Fibroblast of the aortic adventitia (primary cell): ENCODE measurements at regions not wholly inside any gene's neighbourhood (a gene's known extent, or its start where the extent isn't known, plus 50 kb on each side); places are given as distances from the start of the nearest gene placed in this dataset.

ENCODE experiments used
- DNase-seq: peaks from one replicate; pipeline ENCODE4 v3.0.0-alpha.2; 2010; ENCODE audit warnings: low read depth
- H3K4me3 ChIP-seq: 2 replicates; pipeline ENCODE4 v1.5.1; 2011; ENCODE audit warnings: low read depth, mild to moderate bottlenecking, control low read depth, low read length, moderate library complexity
- TF ChIP-seq, protein P1 (sequence below): IDR thresholded peaks from 2 replicates; pipeline ENCODE4 v1.5.1; 2011; ENCODE audit warnings: mild to moderate bottlenecking, low read length, control low read depth, inconsistent platforms; ENCODE audit not compliant: insufficient read depth

DNA sequence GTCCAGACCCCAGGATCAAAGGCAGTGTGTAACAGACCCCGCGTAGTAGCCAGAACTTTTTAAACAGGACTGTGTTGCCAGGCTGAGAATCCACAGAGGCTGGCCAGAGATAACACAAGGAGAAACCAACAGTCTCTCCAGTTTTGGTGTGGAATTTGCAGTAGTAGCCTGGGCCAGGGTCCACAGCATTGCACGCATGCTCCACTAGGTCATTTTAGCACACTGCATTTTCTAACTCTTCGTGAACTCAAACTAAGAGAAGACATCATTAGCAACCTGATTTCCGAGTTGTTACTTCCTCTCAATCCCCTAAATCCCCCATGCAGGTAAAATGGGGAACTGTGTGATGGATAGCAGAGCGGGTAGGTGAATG, 119.6 kb downstream of the BOD1 start:
- TF ChIP-seq, protein P1, sequence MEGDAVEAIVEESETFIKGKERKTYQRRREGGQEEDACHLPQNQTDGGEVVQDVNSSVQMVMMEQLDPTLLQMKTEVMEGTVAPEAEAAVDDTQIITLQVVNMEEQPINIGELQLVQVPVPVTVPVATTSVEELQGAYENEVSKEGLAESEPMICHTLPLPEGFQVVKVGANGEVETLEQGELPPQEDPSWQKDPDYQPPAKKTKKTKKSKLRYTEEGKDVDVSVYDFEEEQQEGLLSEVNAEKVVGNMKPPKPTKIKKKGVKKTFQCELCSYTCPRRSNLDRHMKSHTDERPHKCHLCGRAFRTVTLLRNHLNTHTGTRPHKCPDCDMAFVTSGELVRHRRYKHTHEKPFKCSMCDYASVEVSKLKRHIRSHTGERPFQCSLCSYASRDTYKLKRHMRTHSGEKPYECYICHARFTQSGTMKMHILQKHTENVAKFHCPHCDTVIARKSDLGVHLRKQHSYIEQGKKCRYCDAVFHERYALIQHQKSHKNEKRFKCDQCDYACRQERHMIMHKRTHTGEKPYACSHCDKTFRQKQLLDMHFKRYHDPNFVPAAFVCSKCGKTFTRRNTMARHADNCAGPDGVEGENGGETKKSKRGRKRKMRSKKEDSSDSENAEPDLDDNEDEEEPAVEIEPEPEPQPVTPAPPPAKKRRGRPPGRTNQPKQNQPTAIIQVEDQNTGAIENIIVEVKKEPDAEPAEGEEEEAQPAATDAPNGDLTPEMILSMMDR = no peak
- H3K4me3 ChIP-seq = no peak overlapping the region
- no peak for DNase-seq

DNA sequence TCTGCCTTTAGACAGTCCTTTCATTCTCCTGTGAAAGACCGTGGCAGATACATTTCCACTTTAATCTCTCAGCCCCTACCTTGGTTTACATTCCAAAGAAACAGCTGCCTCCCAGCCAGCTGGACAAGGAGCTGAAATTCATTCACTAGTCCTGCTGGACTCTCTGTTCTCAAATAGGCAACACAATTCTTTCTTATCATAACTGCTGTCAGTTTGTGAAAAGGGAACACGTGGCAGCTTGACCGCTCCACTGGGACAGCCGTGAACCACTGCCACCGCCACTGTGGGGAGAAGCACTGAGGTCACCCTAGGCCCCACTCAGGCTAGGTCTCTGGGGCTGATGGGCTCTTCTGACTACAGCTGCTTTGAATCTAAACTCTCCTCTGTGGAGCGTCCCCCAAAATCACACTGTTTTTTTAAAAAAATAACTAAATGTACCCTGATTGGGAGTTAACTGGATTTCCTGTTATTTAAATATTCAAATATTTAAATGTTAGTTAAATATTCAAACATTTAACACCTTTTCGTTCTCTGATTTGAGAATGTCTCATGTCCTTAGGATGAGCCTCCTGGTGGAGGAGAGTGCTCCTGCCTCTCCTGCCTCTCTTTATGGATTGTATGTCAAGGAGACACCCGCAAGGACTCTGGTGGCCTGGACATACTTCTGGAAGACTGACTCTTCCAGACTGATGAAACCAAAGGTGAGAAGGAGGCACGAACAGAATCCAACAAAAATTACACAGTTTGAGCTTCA, 120.1 kb downstream of the BOD1 start:
- DNase-seq = peak; percentile 51
- TF ChIP-seq, protein P1 = peak; percentile 37
- no peak overlapping the region for H3K4me3 ChIP-seq

DNA sequence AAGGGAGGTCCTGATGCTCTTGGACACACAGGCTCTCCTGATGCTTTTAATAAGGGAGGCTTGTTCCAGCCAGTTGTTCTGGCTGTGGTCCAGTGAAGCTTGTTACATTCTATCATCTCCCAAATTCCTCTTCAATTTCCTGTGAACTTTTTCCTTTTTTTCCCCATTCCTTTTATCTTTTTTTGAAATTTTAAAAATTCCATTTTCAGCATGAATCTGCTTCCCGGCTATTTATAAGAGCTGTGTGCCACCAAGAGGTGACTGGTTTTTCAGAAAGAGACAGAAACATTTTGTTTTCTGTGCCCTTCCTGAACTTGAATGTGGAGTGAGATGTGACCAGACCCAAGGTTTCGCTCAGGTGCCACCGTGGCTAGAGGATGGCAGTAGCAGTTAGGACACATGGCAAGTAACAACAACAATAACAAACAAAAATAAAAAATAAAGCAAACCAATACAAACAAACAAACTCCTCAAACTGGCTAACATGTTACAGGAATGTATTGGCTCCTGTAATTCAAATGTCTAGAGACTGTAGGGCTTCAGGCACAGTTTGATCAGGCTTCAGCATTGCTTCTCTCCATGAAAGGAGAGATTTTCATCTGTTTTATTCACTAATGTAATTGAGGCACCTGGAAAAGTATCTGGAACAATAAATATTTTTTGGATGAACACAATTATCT, 121.1 kb downstream of the BOD1 start:
- TF ChIP-seq, protein P1 = peak; percentile 22
- no peak overlapping the region for H3K4me3 ChIP-seq
- peak; percentile 89 for DNase-seq

DNA sequence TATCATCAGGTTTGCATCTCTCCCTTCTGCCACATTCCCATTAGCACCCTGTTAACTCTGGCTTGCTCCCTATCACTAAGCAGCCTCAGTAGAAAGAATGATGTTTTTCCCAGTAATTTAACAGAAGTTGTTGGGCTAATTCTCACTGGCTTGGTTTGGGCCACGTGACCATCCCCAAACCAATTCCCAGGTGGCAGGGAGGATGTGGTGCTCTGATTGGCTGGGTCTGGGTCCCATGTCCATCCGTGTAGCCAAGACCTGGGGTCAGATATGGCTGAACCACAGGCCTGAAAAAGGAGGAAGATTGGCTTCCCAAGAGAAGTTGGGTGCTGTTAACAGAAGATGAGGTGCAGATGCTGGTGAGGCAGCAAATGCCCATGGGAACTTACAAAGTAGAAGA, 122.0 kb downstream of the BOD1 start:
- TF ChIP-seq, protein P1 = no peak
- no peak overlapping the region for H3K4me3 ChIP-seq
- DNase-seq = no peak

DNA sequence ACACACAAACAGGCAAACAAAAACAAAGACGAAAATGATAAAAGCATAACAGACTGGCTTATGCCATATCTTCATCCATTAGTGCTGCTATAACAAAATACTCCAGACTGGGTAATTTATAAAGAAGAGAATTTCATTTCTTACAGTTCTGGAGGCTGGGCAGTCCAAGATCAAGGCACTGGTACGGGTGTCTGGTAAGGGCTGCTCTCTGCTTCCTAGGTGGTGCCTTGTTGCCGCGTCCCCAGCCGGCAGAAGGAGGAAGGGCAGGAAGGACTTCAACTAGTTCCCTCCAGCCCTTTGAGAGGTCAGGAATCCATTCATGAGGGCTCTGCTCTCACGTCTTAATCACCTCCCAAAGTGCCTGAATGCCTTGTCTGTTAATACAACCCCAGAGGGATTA, 122.6 kb downstream of the BOD1 start:
- TF ChIP-seq, protein P1 = no peak

DNA sequence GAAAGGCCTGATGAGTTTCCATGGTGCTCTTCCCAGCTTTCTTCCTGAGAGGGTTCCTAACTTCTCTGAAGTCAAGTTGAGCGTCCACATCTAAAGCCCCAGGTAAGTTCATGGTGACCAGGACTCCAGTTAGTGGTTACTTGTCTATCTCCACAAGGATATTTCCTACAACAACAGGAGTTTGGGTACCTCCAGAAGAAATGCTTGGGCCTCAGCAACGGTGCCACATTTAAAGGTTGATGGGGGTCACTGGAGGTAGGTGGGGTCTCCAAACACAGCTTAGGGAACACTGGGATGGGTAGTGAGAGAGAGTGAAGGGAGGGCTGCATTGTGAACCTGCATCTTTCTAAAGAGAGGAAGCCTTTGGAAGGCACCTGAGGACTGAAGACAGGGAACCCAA, 123.4 kb downstream of the BOD1 start:
- TF ChIP-seq, protein P1 = no peak
- H3K4me3 ChIP-seq = no peak overlapping the region
- DNase-seq = no peak

More for the DNA sequence above, 122.6 kb downstream of the BOD1 start:
- H3K4me3 ChIP-seq = no peak overlapping the region
- DNase-seq = no peak

DNA sequence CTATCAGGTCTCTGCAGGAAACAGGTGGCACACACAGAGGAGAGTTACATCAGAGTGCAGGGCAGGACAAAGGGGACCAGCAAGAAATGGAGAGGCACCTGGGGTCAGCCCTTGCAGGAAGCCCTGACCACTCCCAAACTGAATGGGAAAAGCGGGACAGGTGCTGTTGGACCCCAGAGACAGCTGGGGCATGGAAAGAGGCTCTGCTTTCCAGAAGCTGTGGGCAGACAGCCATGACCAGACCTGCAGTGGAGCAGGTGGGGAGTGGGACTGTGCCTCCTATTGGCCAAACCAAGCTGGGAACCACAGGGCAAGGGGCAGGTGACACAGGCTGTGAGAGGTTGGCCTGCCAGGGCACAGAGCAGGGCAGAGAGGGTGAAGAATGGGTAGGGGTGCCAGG, 125.8 kb downstream of the BOD1 start:
- TF ChIP-seq, protein P1 = no peak
- H3K4me3 ChIP-seq = no peak overlapping the region
- no peak for DNase-seq
